Lower lobe of right lung (tissue), 2 donors: ENCODE measurements at regions not wholly inside any gene's neighbourhood (a gene's known extent, or its start where the extent isn't known, plus 50 kb on each side); places are given as distances from the start of the nearest gene placed in this dataset.
"Not testable (repeated sequence)": the region's sequence is repeated elsewhere in the genome, so short reads cannot be mapped to it uniquely, and the experiment has no call there.

Experiments used
- ATAC-seq, 2 donors: fragments of 200-7000 bp; cut with Tn5 transposase; one replicate each; pipeline ENCODE4 v1.9.1; 2020 to 2022; ENCODE audit warnings: mild to moderate bottlenecking in 2 of 2, moderate library complexity in 2 of 2
- DNase-seq: peaks from one replicate; pipeline ENCODE4 v3.0.0-alpha.2; 2020
- H3K27ac ChIP-seq: fragments of 200-600 bp; one replicate; pipeline ENCODE4 v1.8.0; 2022
- H3K27me3 ChIP-seq: fragments of 200-600 bp; one replicate; pipeline ENCODE4 v1.8.0; 2022; ENCODE audit warnings: low read depth
- H3K36me3 ChIP-seq: fragments of 200-600 bp; one replicate; pipeline ENCODE4 v1.8.0; 2022; ENCODE audit warnings: mild to moderate bottlenecking
- H3K4me1 ChIP-seq: fragments of 200-600 bp; one replicate; pipeline ENCODE4 v1.8.0; 2022
- H3K4me3 ChIP-seq: fragments of 200-600 bp; one replicate; pipeline ENCODE4 v1.8.0; 2022; ENCODE audit warnings: mild to moderate bottlenecking
- H3K9me3 ChIP-seq: fragments of 200-600 bp; one replicate; pipeline ENCODE4 v1.8.0; 2022
- intact Hi-C: fragments of 100-400 bp; cut with DNase I; formaldehyde crosslinking; loops from one replicate; pipeline ENCODE4 v1.11.0; 2022
- TF ChIP-seq, protein P1 (sequence below): fragments of 200-600 bp; IDR thresholded peaks from one replicate; pipeline ENCODE4 v1.8.0; 2022; ENCODE audit warnings: antibody characterized with exemption, mild to moderate bottlenecking
- donor health status: DM: no; HTN: yes; CAD: no; lungs with severe emphysema.

DNA sequence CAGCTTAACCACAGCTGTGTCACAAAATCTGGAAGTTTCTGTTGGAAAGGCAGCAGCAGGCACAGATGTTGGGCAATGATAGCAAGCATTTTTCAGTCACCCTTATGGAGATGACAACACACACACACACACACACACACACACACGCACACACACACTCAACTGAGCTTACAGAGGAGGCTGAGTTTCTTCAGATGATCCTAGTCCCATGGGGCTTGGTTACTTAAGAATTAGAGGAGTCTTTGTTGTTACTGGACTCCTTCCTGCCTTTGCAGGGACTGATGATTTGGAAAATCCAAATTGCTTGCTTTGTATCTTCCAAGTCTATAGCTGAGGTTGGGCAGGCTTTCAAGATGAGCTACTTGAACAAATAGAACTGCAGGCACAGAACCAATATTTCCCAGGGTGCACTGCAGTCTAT lies 740.1 kb upstream of the PITX2 start:
- intact Hi-C loops, result no loop called here
- Histone ChIP-seq H3K4me1 (no peaks in the 10 kb centered on the region), H3K27ac (no peak overlapping the region), H3K36me3 (no peaks in the 10 kb centered on the region), H3K4me3 (no peak overlapping the region), H3K27me3 (no peaks in the 10 kb centered on the region), H3K9me3 (no peaks in the 10 kb centered on the region)
- no peak for ATAC-seq
- TF ChIP-seq, protein P1, sequence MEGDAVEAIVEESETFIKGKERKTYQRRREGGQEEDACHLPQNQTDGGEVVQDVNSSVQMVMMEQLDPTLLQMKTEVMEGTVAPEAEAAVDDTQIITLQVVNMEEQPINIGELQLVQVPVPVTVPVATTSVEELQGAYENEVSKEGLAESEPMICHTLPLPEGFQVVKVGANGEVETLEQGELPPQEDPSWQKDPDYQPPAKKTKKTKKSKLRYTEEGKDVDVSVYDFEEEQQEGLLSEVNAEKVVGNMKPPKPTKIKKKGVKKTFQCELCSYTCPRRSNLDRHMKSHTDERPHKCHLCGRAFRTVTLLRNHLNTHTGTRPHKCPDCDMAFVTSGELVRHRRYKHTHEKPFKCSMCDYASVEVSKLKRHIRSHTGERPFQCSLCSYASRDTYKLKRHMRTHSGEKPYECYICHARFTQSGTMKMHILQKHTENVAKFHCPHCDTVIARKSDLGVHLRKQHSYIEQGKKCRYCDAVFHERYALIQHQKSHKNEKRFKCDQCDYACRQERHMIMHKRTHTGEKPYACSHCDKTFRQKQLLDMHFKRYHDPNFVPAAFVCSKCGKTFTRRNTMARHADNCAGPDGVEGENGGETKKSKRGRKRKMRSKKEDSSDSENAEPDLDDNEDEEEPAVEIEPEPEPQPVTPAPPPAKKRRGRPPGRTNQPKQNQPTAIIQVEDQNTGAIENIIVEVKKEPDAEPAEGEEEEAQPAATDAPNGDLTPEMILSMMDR, result no peak
- DNase-seq, result no peak

DNA sequence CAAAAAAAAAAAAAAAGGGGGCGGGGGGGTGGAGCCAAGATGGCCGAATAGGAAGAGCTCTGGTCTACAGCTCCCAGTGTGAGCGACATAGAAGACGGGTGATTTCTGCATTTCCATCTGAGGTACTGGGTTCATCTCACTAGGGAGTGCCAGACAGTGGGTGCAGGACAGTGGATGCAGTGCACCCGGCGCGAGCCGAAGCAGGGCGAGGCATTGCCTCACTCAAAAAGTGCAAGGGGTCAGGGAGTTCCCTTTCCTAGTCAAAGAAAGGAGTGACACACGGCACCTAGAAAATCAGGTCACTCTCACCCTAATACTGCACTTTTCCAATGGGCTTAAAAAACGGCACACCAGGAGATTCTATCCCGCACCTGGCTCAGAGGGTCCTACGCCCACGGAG lies 755.0 kb upstream of the PITX2 start:
- ATAC-seq, H3K4me1 ChIP-seq, H3K27ac ChIP-seq, H3K4me3 ChIP-seq, H3K36me3 ChIP-seq, H3K27me3 ChIP-seq, intact Hi-C loops, H3K9me3 ChIP-seq, DNase-seq: not testable (repeated sequence)

DNA sequence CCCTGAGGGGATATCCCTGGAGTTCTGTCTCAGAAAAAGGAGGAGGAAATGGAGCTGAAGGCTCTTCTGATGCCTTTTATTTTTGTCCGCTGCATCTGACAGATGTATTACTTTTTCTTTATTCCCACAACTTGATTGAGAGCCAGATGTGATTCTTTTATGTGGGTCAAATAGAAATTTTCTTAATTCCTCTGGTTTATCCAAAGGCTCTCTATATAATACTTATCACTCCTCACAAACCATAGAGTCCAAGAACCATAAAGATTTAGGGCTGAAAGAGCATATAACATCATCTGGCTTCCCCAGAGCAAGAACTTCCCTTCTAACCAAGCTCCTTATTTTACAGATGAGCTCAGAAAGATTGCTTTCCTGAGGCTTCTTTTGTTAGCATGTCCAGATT lies 756.7 kb upstream of the FAM241A start:
- H3K36me3 ChIP-seq, result no peaks in the 10 kb centered on the region
- DNase-seq, result no peak
- H3K9me3 ChIP-seq, result no peaks in the 10 kb centered on the region
- H3K27ac ChIP-seq, result no peak overlapping the region
- TF ChIP-seq, protein P1, result no peak
- H3K27me3 ChIP-seq, result no peaks in the 10 kb centered on the region
- H3K4me3 ChIP-seq, result no peak overlapping the region
- ATAC-seq, result no peak
- H3K4me1 ChIP-seq, result no peaks in the 10 kb centered on the region
- intact Hi-C loops, result no loop called here

DNA sequence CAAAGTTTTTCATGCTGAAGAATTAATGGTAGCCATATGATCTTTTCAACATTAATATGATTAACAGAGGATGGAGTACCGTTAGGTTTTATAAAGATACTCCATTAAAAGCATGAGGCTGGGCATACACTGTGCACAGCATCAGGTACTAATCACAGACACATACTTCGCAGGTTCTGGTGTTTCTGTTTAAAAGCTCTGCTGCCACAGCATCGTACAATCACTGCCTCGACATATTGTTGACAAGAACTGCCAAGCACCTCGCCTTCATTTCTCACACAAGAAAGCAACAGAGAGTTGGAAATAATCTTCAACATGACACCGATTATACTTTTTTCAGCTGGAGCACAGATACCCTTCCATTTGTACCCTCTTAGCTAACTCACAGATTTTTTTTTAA lies 753.4 kb upstream of the FAM241A start:
- no peaks in the 10 kb centered on the region for H3K36me3 ChIP-seq
- TF ChIP-seq, protein P1, result no peak
- no peaks in the 10 kb centered on the region for H3K27me3 ChIP-seq
- intact Hi-C loops, result no loop called here
- ATAC-seq, result no peak
- no peak for DNase-seq
- H3K4me3 ChIP-seq, result no peak overlapping the region
- no peaks in the 10 kb centered on the region for H3K9me3 ChIP-seq
- no peak overlapping the region for H3K27ac ChIP-seq
- H3K4me1 ChIP-seq, result no peaks in the 10 kb centered on the region

DNA sequence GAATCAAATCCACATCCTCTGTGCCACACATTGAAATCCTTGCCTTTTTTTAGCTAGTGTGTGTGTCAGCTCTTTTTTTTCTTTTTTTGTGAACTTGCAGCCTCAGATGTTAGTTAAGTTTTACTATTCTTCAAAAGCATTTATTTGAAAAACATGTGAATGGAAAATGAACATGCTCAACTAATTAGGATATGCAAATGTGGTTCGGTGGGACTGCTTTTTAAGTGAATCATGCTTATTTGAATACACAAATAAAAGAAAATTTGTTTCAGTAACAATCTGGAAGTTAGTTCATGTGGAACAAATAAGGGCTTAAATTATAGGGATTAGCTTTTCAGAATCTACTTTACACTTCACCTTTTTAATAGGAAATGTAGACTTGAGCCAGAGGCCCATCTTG lies 751.5 kb upstream of the FAM241A start:
- DNase-seq (no peak), ATAC-seq (no peak)
- Histone ChIP-seq H3K27me3 (no peaks in the 10 kb centered on the region), H3K27ac (no peak overlapping the region), H3K4me3 (no peak overlapping the region), H3K36me3 (no peaks in the 10 kb centered on the region), H3K9me3 (no peaks in the 10 kb centered on the region), H3K4me1 (no peaks in the 10 kb centered on the region)
- TF ChIP-seq, protein P1, result no peak
- intact Hi-C loops, result no loop called here

DNA sequence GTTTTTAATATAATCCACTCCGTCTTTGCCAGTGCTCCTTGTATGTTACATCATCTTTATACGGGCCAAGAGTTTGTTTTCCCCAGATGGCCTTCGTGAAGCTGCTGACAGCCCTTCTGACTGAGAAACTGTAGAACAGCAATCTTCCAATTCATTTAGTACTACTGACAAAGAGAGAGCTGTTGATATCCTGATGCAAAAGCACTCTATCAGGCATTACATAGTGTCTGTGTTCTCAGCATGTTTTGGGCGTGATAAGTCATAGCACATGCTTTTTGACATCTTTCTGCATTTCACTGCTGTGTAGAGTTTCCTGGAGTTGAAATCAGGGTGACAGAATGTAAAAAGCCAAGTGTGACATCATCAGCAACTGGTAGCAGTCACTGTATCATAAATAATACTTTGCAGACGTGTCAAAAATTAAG lies 746.3 kb upstream of the FAM241A start:
- H3K9me3 ChIP-seq, result no peaks in the 10 kb centered on the region
- no peak overlapping the region for H3K4me3 ChIP-seq
- no peaks in the 10 kb centered on the region for H3K4me1 ChIP-seq
- TF ChIP-seq, protein P1, result no peak
- no peak for ATAC-seq
- no peaks in the 10 kb centered on the region for H3K36me3 ChIP-seq
- H3K27ac ChIP-seq, result no peak overlapping the region
- DNase-seq, result no peak
- H3K27me3 ChIP-seq, result no peaks in the 10 kb centered on the region
- intact Hi-C loops, result no loop called here
